CD4-positive, alpha-beta T cell (primary cell): ENCODE measurements at regions not wholly inside any gene's neighbourhood (a gene's known extent, or its start where the extent isn't known, plus 50 kb on each side); places are given as distances from the start of the nearest gene placed in this dataset.
A peak's percentile ranks its signal among the peaks of the same experiment; 100 is the strongest.

Experiments used
- ATAC-seq: fragments of 200-7000 bp; cut with Tn5 transposase; one replicate; pipeline ENCODE4 v1.10.0; 2022; ENCODE audit warnings: mild to moderate bottlenecking; ENCODE audit not compliant: poor library complexity
- CTCF ChIA-PET: fragments of 350-600 bp; sonication (Branson Sonifier 250); formaldehyde crosslinking; loops from one replicate; lab custom pipeline; 2021; ENCODE audit warnings: antibody characterized with exemption, inconsistent platforms; lab: Charles Lee
- POLR2A ChIA-PET: fragments of 350-600 bp; sonication (Branson Sonifier 250); formaldehyde crosslinking; loops from one replicate; lab custom pipeline; 2021; ENCODE audit warnings: antibody characterized with exemption, inconsistent platforms; lab: Charles Lee
- DNase-seq, 14 experiments: peaks; one replicate each; pipeline ENCODE4 v3.0.0-alpha.2; 2013 to 2020; ENCODE audit warnings: mixed read lengths in 2 of 14
- H3K27ac ChIP-seq, 2 donors: one replicate each; pipeline versions ENCODE4 v1.5.1 to v1.7.0; 2013; ENCODE audit warnings: low read length in 2 of 2, low read depth in 1 of 2, mild to moderate bottlenecking in 1 of 2
- H3K27me3 ChIP-seq, 2 experiments: 1 replicate in 1 of 2; 2 replicates in 1 of 2; pipeline versions ENCODE4 v1.6.1 to v1.7.0; 2013; ENCODE audit warnings: low read length in 2 of 2, control low read depth in 1 of 2, mild to moderate bottlenecking in 1 of 2, moderate library complexity in 1 of 2; ENCODE audit not compliant: insufficient read depth in 2 of 2, control insufficient read depth in 1 of 2
- H3K36me3 ChIP-seq: one replicate; pipeline ENCODE4 v1.6.1; 2013; ENCODE audit warnings: low read length, control low read depth; ENCODE audit not compliant: insufficient read depth
- H3K4me1 ChIP-seq: one replicate; pipeline ENCODE4 v1.6.1; 2013; ENCODE audit warnings: low read length, control low read depth; ENCODE audit not compliant: insufficient read depth
- H3K4me3 ChIP-seq: one replicate; pipeline ENCODE4 v1.5.1; 2013; ENCODE audit warnings: mild to moderate bottlenecking, low read length, moderate library complexity
- H3K9me3 ChIP-seq, 2 experiments: 1 replicate in 1 of 2; 2 replicates in 1 of 2; pipeline versions ENCODE4 v1.6.1 to v1.7.0; 2013; ENCODE audit warnings: low read length in 2 of 2, mild to moderate bottlenecking in 2 of 2, control low read depth in 1 of 2, moderate library complexity in 1 of 2; ENCODE audit not compliant: control insufficient read depth in 1 of 2, insufficient read depth in 1 of 2
- H3K27ac Mint-ChIP-seq: one replicate; pipeline ENCODE4 v1.8.0; 2020; ENCODE audit warnings: mixed read lengths
- H3K27me3 Mint-ChIP-seq: one replicate; pipeline ENCODE4 v1.8.0; 2021; ENCODE audit warnings: mixed read lengths
- H3K36me3 Mint-ChIP-seq: one replicate; pipeline ENCODE4 v1.8.0; 2021; ENCODE audit warnings: low read depth, mixed read lengths
- H3K4me1 Mint-ChIP-seq: one replicate; pipeline ENCODE4 v1.8.0; 2021; ENCODE audit warnings: low read depth, mixed read lengths
- H3K4me3 Mint-ChIP-seq: one replicate; pipeline ENCODE4 v1.8.0; 2020; ENCODE audit warnings: mild to moderate bottlenecking, mixed read lengths
- H3K9me3 Mint-ChIP-seq: one replicate; pipeline ENCODE4 v1.8.0; 2020; ENCODE audit warnings: mixed read lengths
- CTCF ChIP-seq: fragments of 200-600 bp; IDR thresholded peaks from one replicate; pipeline ENCODE4 v1.8.0; 2022; ENCODE audit warnings: antibody characterized with exemption, mild to moderate bottlenecking
- intact Hi-C, 2 experiments: fragments of 100-400 bp; cut with DNase I in 1 of 2; cut with micrococcal nuclease in 1 of 2; formaldehyde crosslinking; loops; one replicate each; pipeline versions ENCODE4 v1.15.1 to v1.9.0; 2023 to 2025; cut with DNase I, micrococcal nuclease

- H3K27me3 ChIP-seq = no peaks in the 10 kb centered on the region
- no peaks in the 10 kb centered on the region for H3K9me3 ChIP-seq
- Mint-ChIP-seq H3K27me3 (no peaks in the 10 kb centered on the region), H3K4me1 (peaks cover 24% of the 10 kb centered on the region), H3K4me3 (no peak overlapping the region), H3K36me3 (peaks cover 12% of the 10 kb centered on the region), H3K9me3 (no peaks in the 10 kb centered on the region), H3K27ac (peak overlapping the region; percentile 27)
- H3K27ac ChIP-seq = no peak overlapping the region
- peaks cover 4% of the 10 kb centered on the region for H3K4me1 ChIP-seq
- ChIA-PET CTCF (interaction anchor here (2.2 kb wide), 1 partner anchor 25 kb away, joined by 5 read pairs; no protein-coding TSS in a partner anchor), POLR2A (interaction anchor here (1.0 to 1.1 kb wide), 2 partner anchors 26 to 146 kb away, joined by 3 read pairs; no protein-coding TSS in a partner anchor)
- H3K4me3 ChIP-seq = no peak overlapping the region
- intact Hi-C loops = no loop called here
- no peak for TF ChIP-seq CTCF
- no peak for DNase-seq
- no peaks in the 10 kb centered on the region for H3K36me3 ChIP-seq
- ATAC-seq = no peak
Measured at GRCh38 chr12:123096182-123096581, 54.7 kb downstream of the PITPNM2 start.

GRCh38 chr12:123095078-123095881, 55.6 kb downstream of the PITPNM2 start:
- Mint-ChIP-seq H3K4me1 (peaks cover 17% of the 10 kb centered on the region), H3K36me3 (peaks cover 12% of the 10 kb centered on the region), H3K27ac (peak overlapping the region; percentile 75), H3K27me3 (no peaks in the 10 kb centered on the region), H3K9me3 (no peaks in the 10 kb centered on the region), H3K4me3 (no peak overlapping the region)
- Histone ChIP-seq H3K4me3 (no peak overlapping the region), H3K4me1 (peaks cover 4% of the 10 kb centered on the region), H3K27me3 (no peaks in the 10 kb centered on the region), H3K27ac (no peak overlapping the region), H3K9me3 (peaks cover 0 to 3% of the 10 kb centered on the region in 2 experiments), H3K36me3 (no peaks in the 10 kb centered on the region)
- TF ChIP-seq CTCF = no peak
- ChIA-PET POLR2A (interaction anchor here (0.7 kb wide), 1 partner anchor 138 kb away, joined by 3 read pairs; the partner anchor contains the start of genes MPHOSPH9 and MTRFR), CTCF (interaction anchor here (2.2 kb wide), 1 partner anchor 25 kb away, joined by 5 read pairs; no protein-coding TSS in a partner anchor)
- ATAC-seq = peak; percentile 77
- intact Hi-C loops = no loop called here
- DNase-seq = no peak

- no peak for DNase-seq
- Mint-ChIP-seq H3K27ac (no peak overlapping the region), H3K9me3 (no peaks in the 10 kb centered on the region), H3K4me3 (no peak overlapping the region), H3K4me1 (peaks cover 19% of the 10 kb centered on the region), H3K27me3 (no peaks in the 10 kb centered on the region), H3K36me3 (peaks cover 12% of the 10 kb centered on the region)
- TF ChIP-seq CTCF = no peak
- Histone ChIP-seq H3K4me3 (no peak overlapping the region), H3K36me3 (no peaks in the 10 kb centered on the region), H3K27ac (no peak overlapping the region), H3K4me1 (peaks cover 4% of the 10 kb centered on the region), H3K9me3 (peaks cover 0 to 3% of the 10 kb centered on the region in 2 experiments), H3K27me3 (no peaks in the 10 kb centered on the region)
- intact Hi-C loops = no loop called here
- CTCF ChIA-PET = interaction anchor here (2.2 kb wide), 1 partner anchor 26 kb away, joined by 5 read pairs; no protein-coding TSS in a partner anchor
- no peak for ATAC-seq
- POLR2A ChIA-PET = no interaction called here
Measured at GRCh38 chr12:123094349-123095077, 56.4 kb downstream of the PITPNM2 start.
